NCI-H1417 treated with DMSO at 0.1 percent for 48 hours (cell line): ENCODE measurements at regions not wholly inside any gene's neighbourhood (a gene's known extent, or its start where the extent isn't known, plus 50 kb on each side); places are given as distances from the start of the nearest gene placed in this dataset.
"Not testable (repeated sequence)": the region's sequence is repeated elsewhere in the genome, so short reads cannot be mapped to it uniquely, and the experiment has no call there.

Experiments used
- DNase-seq: peaks from one replicate; lab custom pipeline; 2025; lab: John Stamatoyannopoulos, UW

GRCh38 chr6:100096341-100096740, 102.3 kb upstream of the MCHR2 start:
- DNase-seq, result no peak

DNA sequence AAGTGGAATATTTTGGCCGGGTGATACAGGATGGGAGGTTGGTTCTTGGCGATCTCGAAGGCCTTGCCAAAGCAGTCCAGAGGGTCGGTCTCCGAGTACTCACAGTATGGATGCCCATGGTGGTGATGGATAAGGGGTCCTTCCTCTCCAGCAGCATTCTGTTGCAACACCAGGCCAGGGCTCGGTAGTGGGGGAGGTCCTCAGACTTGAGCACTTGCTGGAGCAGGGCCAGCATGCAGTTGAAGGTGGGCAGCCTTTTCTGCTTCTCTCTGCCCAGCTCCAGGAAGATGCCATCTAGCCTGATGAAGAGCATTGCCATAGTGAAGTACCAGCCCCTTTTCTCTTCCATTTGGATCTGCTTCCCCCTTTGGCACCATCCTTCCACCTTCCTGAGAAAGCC, 99.4 kb upstream of the MCHR2 start:
- DNase-seq, result no peak

- DNase-seq, result no peak
Observed at GRCh38 chr6:100088009-100088408, 94.0 kb upstream of the MCHR2 start.

GRCh38 chr6:100084991-100085364, 91.0 kb upstream of the MCHR2 start:
- no peak for DNase-seq

- no peak for DNase-seq
Observed at GRCh38 chr6:100084316-100084990, 90.4 kb upstream of the MCHR2 start.

- DNase-seq, result no peak
Observed at GRCh38 chr6:100078509-100078908, 84.5 kb upstream of the MCHR2 start.

- DNase-seq, result no peak
Observed at GRCh38 chr6:100065348-100065747, 71.3 kb upstream of the MCHR2 start.

GRCh38 chr6:100062621-100063020, 68.6 kb upstream of the MCHR2 start:
- no peak for DNase-seq

GRCh38 chr6:100057941-100058340, 63.9 kb upstream of the MCHR2 start:
- no peak for DNase-seq

- DNase-seq, result no peak
Observed at GRCh38 chr6:100050550-100050949, 56.5 kb upstream of the MCHR2 start.

GRCh38 chr6:100043961-100044360, 49.9 kb upstream of the MCHR2 start:
- not testable (repeated sequence) for DNase-seq
